ENCODE measurements at regions not wholly inside any gene's neighbourhood (a gene's known extent, or its start where the extent isn't known, plus 50 kb on each side); places are given as distances from the start of the nearest gene placed in this dataset.

DNA sequence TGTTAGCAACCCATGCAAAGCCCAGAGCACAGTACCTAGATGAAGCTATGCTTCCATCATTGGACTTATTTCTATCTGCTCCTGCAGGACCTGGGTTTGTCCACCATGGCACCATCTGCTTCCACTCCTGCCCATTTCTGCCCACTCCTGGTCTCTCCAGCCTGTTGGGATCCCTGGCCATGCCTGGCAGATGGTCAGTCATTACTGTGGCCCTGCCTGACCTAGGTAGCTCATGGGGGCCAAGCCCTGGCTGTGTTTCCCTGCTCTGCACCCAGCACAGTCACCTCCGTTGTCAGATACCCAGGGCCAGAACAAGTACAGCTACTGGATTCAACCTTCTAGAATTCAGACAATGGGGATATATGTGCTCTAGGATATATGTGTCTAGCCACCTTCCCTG lies 185.8 kb upstream of the TLE3 start:
- Histone ChIP-seq H3K27me3 (ENCODE audit: control insufficient read depth in 2 of 2, insufficient read depth in 2 of 2, low read length in 2 of 2) (no peaks in the 10 kb centered on the region), H3K9me1 (ENCODE audit: control insufficient read depth, insufficient read depth, low read length) (no peaks in the 10 kb centered on the region), H3K36me3 (ENCODE audit: control insufficient read depth, insufficient read depth, low read length) (no peaks in the 10 kb centered on the region), H3K9ac (ENCODE audit: insufficient read depth in 1 of 2, low read depth in 2 of 2, low read length in 2 of 2) (no peak overlapping the region), H3K4me3 (no peak overlapping the region), H3K27ac (ENCODE audit: extremely low read depth, low read depth, low read length) (no peak overlapping the region), H3K9me3 (replicated peaks; ENCODE audit: control insufficient read depth, insufficient read depth, low read depth, low read length) (no peaks in the 10 kb centered on the region), H4K20me1 (replicated peaks; ENCODE audit: control insufficient read depth, insufficient read depth, low read length) (no peaks in the 10 kb centered on the region; the same call in 1 of the 2 replicates), H3K79me2 (ENCODE audit: control insufficient read depth, insufficient read depth, low read length) (no peaks in the 10 kb centered on the region), H2AFZ (ENCODE audit: low read depth, low read length) (no peak overlapping the region), H3K4me1 (replicated peaks in 1 of 2; ENCODE audit: control insufficient read depth in 2 of 2, insufficient read depth in 2 of 2, low read length in 2 of 2) (no peaks in the 10 kb centered on the region), H3K4me2 (ENCODE audit: insufficient read depth, low read length) (no peak overlapping the region)
- no peak for FAIRE-seq
- intact Hi-C loops (cut with micrococcal nuclease), result no loop called here
- no peak for ATAC-seq
- WGBS (ENCODE audit: insufficient coverage, low coverage, missing lambda C conversion rate), result 0% methylated on average over 1 of the region's 1 CpG
- no TSS peak for BruUV-seq (replicated peaks)
- CTCF ChIA-PET (ENCODE audit: low intra/inter-chr PET ratio), result no interaction called here
- DNase-seq (ENCODE audit: extremely low read depth in 1 of 4, low spot score in 3 of 4), result no peak
- TF ChIP-seq BACH1 (tag; IDR thresholded peaks at IDR 0.05), result no peak
- TF ChIP-seq, protein P1, sequence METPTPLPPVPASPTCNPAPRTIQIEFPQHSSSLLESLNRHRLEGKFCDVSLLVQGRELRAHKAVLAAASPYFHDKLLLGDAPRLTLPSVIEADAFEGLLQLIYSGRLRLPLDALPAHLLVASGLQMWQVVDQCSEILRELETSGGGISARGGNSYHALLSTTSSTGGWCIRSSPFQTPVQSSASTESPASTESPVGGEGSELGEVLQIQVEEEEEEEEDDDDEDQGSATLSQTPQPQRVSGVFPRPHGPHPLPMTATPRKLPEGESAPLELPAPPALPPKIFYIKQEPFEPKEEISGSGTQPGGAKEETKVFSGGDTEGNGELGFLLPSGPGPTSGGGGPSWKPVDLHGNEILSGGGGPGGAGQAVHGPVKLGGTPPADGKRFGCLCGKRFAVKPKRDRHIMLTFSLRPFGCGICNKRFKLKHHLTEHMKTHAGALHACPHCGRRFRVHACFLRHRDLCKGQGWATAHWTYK (CRISPR knock-in tag; IDR thresholded peaks at IDR 0.05), result no peak
- no peak for TF ChIP-seq TCFL5 (CRISPR knock-in tag; conservative IDR thresholded peaks at IDR 0.05)
- TF ChIP-seq ZNF124 (CRISPR knock-in tag; IDR thresholded peaks at IDR 0.05), result no peak
- no peak for TF ChIP-seq SETDB1 (IDR thresholded peaks at IDR 0.05; ENCODE audit: low read length)
- TF ChIP-seq, protein P2, sequence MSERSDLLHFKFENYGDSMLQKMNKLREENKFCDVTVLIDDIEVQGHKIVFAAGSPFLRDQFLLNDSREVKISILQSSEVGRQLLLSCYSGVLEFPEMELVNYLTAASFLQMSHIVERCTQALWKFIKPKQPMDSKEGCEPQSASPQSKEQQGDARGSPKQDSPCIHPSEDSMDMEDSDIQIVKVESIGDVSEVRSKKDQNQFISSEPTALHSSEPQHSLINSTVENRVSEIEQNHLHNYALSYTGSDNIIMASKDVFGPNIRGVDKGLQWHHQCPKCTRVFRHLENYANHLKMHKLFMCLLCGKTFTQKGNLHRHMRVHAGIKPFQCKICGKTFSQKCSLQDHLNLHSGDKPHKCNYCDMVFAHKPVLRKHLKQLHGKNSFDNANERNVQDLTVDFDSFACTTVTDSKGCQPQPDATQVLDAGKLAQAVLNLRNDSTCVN (CRISPR knock-in tag; IDR thresholded peaks at IDR 0.05), result no peak
- TF ChIP-seq, protein P3, sequence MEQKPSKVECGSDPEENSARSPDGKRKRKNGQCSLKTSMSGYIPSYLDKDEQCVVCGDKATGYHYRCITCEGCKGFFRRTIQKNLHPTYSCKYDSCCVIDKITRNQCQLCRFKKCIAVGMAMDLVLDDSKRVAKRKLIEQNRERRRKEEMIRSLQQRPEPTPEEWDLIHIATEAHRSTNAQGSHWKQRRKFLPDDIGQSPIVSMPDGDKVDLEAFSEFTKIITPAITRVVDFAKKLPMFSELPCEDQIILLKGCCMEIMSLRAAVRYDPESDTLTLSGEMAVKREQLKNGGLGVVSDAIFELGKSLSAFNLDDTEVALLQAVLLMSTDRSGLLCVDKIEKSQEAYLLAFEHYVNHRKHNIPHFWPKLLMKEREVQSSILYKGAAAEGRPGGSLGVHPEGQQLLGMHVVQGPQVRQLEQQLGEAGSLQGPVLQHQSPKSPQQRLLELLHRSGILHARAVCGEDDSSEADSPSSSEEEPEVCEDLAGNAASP (IDR thresholded peaks at IDR 0.05), result no peak
- no peak for TF ChIP-seq MCM3 (IDR thresholded peaks at IDR 0.05)
- TF ChIP-seq SRSF7 (optimal IDR thresholded peaks at IDR 0.05; ENCODE audit: low read depth, low read length), result no peak
- TF ChIP-seq ZC3H4 (CRISPR knock-in tag; IDR thresholded peaks at IDR 0.05; ENCODE audit: borderline replicate concordance), result no peak
- POLR2A ChIA-PET, result no interaction called here
- in situ Hi-C loops (cut with MboI), result no loop called here
